AG09319 (cell line): ENCODE measurements at regions not wholly inside any gene's neighbourhood (a gene's known extent, or its start where the extent isn't known, plus 50 kb on each side); places are given as distances from the start of the nearest gene placed in this dataset.
"Not testable (repeated sequence)": the region's sequence is repeated elsewhere in the genome, so short reads cannot be mapped to it uniquely, and the experiment has no call there.

Source experiments
- DNase-seq: peaks from one replicate; pipeline ENCODE4 v3.0.0-alpha.2; 2010; ENCODE audit warnings: low read depth; ENCODE audit errors: extremely low read depth
- CTCF ChIP-seq: IDR thresholded peaks from 2 replicates; pipeline ENCODE4 v1.5.1; 2011; ENCODE audit warnings: low read depth, mild to moderate bottlenecking, inconsistent platforms, low read length, moderate library complexity

GRCh38 chr3:148518520-148518919 is 179.2 kb upstream of the AGTR1 start:
- TF ChIP-seq CTCF: no peak

GRCh38 chr3:148525621-148526020 is 172.1 kb upstream of the AGTR1 start:
- DNase-seq: not testable (repeated sequence)

More at GRCh38 chr3:148518520-148518919, 179.2 kb upstream of the AGTR1 start:
- DNase-seq: no peak

- DNase-seq: no peak
- no peak for TF ChIP-seq CTCF
Measured at GRCh38 chr3:148528024-148528423, 169.7 kb upstream of the AGTR1 start.

GRCh38 chr3:148531836-148532235 is 165.9 kb upstream of the AGTR1 start:
- no peak for TF ChIP-seq CTCF
- DNase-seq: no peak

- TF ChIP-seq CTCF: no peak
- no peak for DNase-seq
Measured at GRCh38 chr3:148532326-148532725, 165.4 kb upstream of the AGTR1 start.

GRCh38 chr3:148532774-148533173 is 164.9 kb upstream of the AGTR1 start:
- DNase-seq: no peak
- no peak for TF ChIP-seq CTCF

GRCh38 chr3:148534089-148534988 is 163.4 kb upstream of the AGTR1 start:
- DNase-seq: no peak
- TF ChIP-seq CTCF: no peak

- DNase-seq: no peak
- no peak for TF ChIP-seq CTCF
Measured at GRCh38 chr3:148535001-148535400, 162.7 kb upstream of the AGTR1 start.
